HepG2 (cell line): ENCODE measurements at regions not wholly inside any gene's neighbourhood (a gene's known extent, or its start where the extent isn't known, plus 50 kb on each side); places are given as distances from the start of the nearest gene placed in this dataset.

Experiments used
- ATRX ChIP-seq: sonication (generic); formaldehyde crosslinking; IDR thresholded peaks from 2 replicates; pipeline ENCODE4 v1.4.0; 2020; ENCODE audit warnings: missing genetic modification reagents, borderline replicate concordance
- ELF3 ChIP-seq: IDR thresholded peaks from 2 replicates; pipeline ENCODE4 v1.6.1; 2016; ENCODE audit warnings: missing genetic modification reagents, missing compliant biosample characterization
- KDM2A ChIP-seq: sonication (generic); formaldehyde crosslinking; IDR thresholded peaks from 2 replicates; pipeline ENCODE4 v1.4.0; 2020; ENCODE audit warnings: low read depth, missing genetic modification reagents, borderline replicate concordance
- NR1H2 ChIP-seq: sonication (generic); formaldehyde crosslinking; IDR thresholded peaks from 2 replicates; pipeline ENCODE4 v1.8.1; 2022; ENCODE audit warnings: low read depth, missing genetic modification reagents, borderline replicate concordance
- NR2F6 ChIP-seq, 2 experiments: IDR thresholded peaks; 2 replicates each; pipeline ENCODE4 v1.6.1; 2016; ENCODE audit warnings: antibody characterized with exemption in 1 of 2, mild to moderate bottlenecking in 1 of 2
- PITX1 ChIP-seq: sonication (generic); formaldehyde crosslinking; IDR thresholded peaks from 2 replicates; pipeline ENCODE4 v1.5.1; 2020; ENCODE audit warnings: mild to moderate bottlenecking, missing genetic modification reagents
- POLR2A ChIP-seq, 2 experiments: IDR thresholded peaks; 2 replicates each; pipeline ENCODE4 v1.6.1; 2011; ENCODE audit warnings: low read depth in 2 of 2, low read length in 2 of 2, mild to moderate bottlenecking in 1 of 2, moderate library complexity in 1 of 2; ENCODE audit not compliant: insufficient read depth in 1 of 2
- REPIN1 ChIP-seq: sonication (generic); formaldehyde crosslinking; IDR thresholded peaks from 2 replicates; pipeline ENCODE4 v1.8.0; 2022; ENCODE audit warnings: missing genetic modification reagents, low read depth, mild to moderate bottlenecking, borderline replicate concordance
- REXO4 ChIP-seq: sonication (generic); formaldehyde crosslinking; IDR thresholded peaks from 2 replicates; pipeline ENCODE4 v1.8.0; 2022; ENCODE audit warnings: missing genetic modification reagents, mild to moderate bottlenecking, borderline replicate concordance
- SMAD1 ChIP-seq: sonication (generic); formaldehyde crosslinking; IDR thresholded peaks from 2 replicates; pipeline ENCODE4 v1.4.0; 2020; ENCODE audit warnings: missing genetic modification reagents, low read depth, mild to moderate bottlenecking, borderline replicate concordance
- SNAPC5 ChIP-seq: sonication (generic); formaldehyde crosslinking; IDR thresholded peaks from 2 replicates; pipeline ENCODE4 v1.8.1; 2023; ENCODE audit warnings: mild to moderate bottlenecking, missing genetic modification reagents, borderline replicate concordance
- WIZ ChIP-seq: sonication (generic); formaldehyde crosslinking; IDR thresholded peaks from 2 replicates; pipeline ENCODE4 v1.5.1; 2020; ENCODE audit warnings: mild to moderate bottlenecking, missing genetic modification reagents
- YY1 ChIP-seq: IDR thresholded peaks from 2 replicates; pipeline ENCODE4 v1.6.1; 2011; ENCODE audit warnings: low read length, low read depth, moderate library complexity, mild to moderate bottlenecking; ENCODE audit not compliant: insufficient read depth, insufficient replicate concordance
- ZBTB8A ChIP-seq: sonication (generic); formaldehyde crosslinking; IDR thresholded peaks from 2 replicates; pipeline ENCODE4 v1.4.0; 2020; ENCODE audit warnings: mild to moderate bottlenecking, low read depth, missing genetic modification reagents, borderline replicate concordance
- ZFP82 ChIP-seq: sonication (generic); formaldehyde crosslinking; IDR thresholded peaks from 2 replicates; pipeline ENCODE4 v1.5.1; 2020; ENCODE audit warnings: mild to moderate bottlenecking, missing genetic modification reagents, borderline replicate concordance
- ZNF263 ChIP-seq: sonication (generic); formaldehyde crosslinking; IDR thresholded peaks from 2 replicates; pipeline ENCODE4 v1.4.0; 2020; ENCODE audit warnings: missing genetic modification reagents
- ZNF367 ChIP-seq: sonication (generic); formaldehyde crosslinking; IDR thresholded peaks from 2 replicates; pipeline ENCODE4 v1.4.0; 2020; ENCODE audit warnings: missing genetic modification reagents, borderline replicate concordance
- ZNF382 ChIP-seq: sonication (generic); formaldehyde crosslinking; IDR thresholded peaks from 2 replicates; pipeline ENCODE4 v1.5.0; 2020; ENCODE audit warnings: missing genetic modification reagents, mild to moderate bottlenecking, borderline replicate concordance
- ZNF543 ChIP-seq: sonication (generic); formaldehyde crosslinking; IDR thresholded peaks from 2 replicates; pipeline ENCODE4 v1.4.0; 2020; ENCODE audit warnings: mild to moderate bottlenecking, missing genetic modification reagents
- ZNF552 ChIP-seq: sonication (generic); formaldehyde crosslinking; IDR thresholded peaks from 2 replicates; pipeline ENCODE4 v1.9.0; 2022; ENCODE audit warnings: missing genetic modification reagents, mild to moderate bottlenecking, borderline replicate concordance
- ZNF562 ChIP-seq: sonication (generic); formaldehyde crosslinking; IDR thresholded peaks from 2 replicates; pipeline ENCODE4 v1.8.0; 2022; ENCODE audit warnings: missing genetic modification reagents, borderline replicate concordance
- ZNF577 ChIP-seq: sonication (generic); formaldehyde crosslinking; IDR thresholded peaks from 2 replicates; pipeline ENCODE4 v1.4.0; 2020; ENCODE audit warnings: mild to moderate bottlenecking, low read depth, missing genetic modification reagents, borderline replicate concordance
- ZNF605 ChIP-seq: sonication (generic); formaldehyde crosslinking; IDR thresholded peaks from 2 replicates; pipeline ENCODE4 v1.8.0; 2022; ENCODE audit warnings: mild to moderate bottlenecking, missing genetic modification reagents
- TF ChIP-seq, protein P1 (sequence below): IDR thresholded peaks from 2 replicates; pipeline ENCODE4 v1.6.1; 2012; ENCODE audit warnings: low read length, improper control_type of control experiment
- TF ChIP-seq, protein P2 (sequence below): sonication (generic); formaldehyde crosslinking; IDR thresholded peaks from 2 replicates; pipeline ENCODE4 v1.5.0; 2020; ENCODE audit warnings: missing genetic modification reagents
- TF ChIP-seq, protein P3 (sequence below): sonication (generic); formaldehyde crosslinking; IDR thresholded peaks from 2 replicates; pipeline ENCODE4 v1.8.0; 2022; ENCODE audit warnings: missing genetic modification reagents, mild to moderate bottlenecking, borderline replicate concordance

- TF ChIP-seq ZNF562 (CRISPR knock-in tag) (no peak), PITX1 (CRISPR knock-in tag) (0 out of 2 replicates have a peak, but pooled peaks have one; percentile 15), ZNF543 (CRISPR knock-in tag) (no peak), ZNF367 (CRISPR knock-in tag) (no peak), SMAD1 (CRISPR knock-in tag) (no peak), ATRX (no peak), WIZ (CRISPR knock-in tag) (no peak), NR1H2 (CRISPR knock-in tag) (no peak), ELF3 (CRISPR knock-in tag) (no peak), ZNF552 (CRISPR knock-in tag) (no peak), SNAPC5 (CRISPR knock-in tag) (no peak), ZFP82 (CRISPR knock-in tag) (no peak), ZNF263 (no peak), ZNF605 (CRISPR knock-in tag) (peak; percentile 57; the same call in 1 of the 2 replicates), POLR2A (IDR thresholded peaks at IDR 0.05; ENCODE audit: insufficient read depth in 1 of 2, low read depth in 2 of 2, low read length in 2 of 2) (peak; percentile 61 to 64), ZNF577 (CRISPR knock-in tag) (no peak), ZBTB8A (CRISPR knock-in tag) (no peak), ZNF382 (CRISPR knock-in tag) (no peak), REPIN1 (CRISPR knock-in tag) (0 out of 2 replicates have a peak, but pooled peaks have one; percentile 44), REXO4 (CRISPR knock-in tag) (no peak), YY1 (peak; percentile 65), KDM2A (no peak), NR2F6 (IDR thresholded peaks at IDR 0.05) (no peak), NR2F6 (CRISPR knock-in tag; IDR thresholded peaks at IDR 0.05) (no peak)
- TF ChIP-seq, protein P1, sequence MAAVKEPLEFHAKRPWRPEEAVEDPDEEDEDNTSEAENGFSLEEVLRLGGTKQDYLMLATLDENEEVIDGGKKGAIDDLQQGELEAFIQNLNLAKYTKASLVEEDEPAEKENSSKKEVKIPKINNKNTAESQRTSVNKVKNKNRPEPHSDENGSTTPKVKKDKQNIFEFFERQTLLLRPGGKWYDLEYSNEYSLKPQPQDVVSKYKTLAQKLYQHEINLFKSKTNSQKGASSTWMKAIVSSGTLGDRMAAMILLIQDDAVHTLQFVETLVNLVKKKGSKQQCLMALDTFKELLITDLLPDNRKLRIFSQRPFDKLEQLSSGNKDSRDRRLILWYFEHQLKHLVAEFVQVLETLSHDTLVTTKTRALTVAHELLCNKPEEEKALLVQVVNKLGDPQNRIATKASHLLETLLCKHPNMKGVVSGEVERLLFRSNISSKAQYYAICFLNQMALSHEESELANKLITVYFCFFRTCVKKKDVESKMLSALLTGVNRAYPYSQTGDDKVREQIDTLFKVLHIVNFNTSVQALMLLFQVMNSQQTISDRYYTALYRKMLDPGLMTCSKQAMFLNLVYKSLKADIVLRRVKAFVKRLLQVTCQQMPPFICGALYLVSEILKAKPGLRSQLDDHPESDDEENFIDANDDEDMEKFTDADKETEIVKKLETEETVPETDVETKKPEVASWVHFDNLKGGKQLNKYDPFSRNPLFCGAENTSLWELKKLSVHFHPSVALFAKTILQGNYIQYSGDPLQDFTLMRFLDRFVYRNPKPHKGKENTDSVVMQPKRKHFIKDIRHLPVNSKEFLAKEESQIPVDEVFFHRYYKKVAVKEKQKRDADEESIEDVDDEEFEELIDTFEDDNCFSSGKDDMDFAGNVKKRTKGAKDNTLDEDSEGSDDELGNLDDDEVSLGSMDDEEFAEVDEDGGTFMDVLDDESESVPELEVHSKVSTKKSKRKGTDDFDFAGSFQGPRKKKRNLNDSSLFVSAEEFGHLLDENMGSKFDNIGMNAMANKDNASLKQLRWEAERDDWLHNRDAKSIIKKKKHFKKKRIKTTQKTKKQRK = no peak
- TF ChIP-seq, protein P2, sequence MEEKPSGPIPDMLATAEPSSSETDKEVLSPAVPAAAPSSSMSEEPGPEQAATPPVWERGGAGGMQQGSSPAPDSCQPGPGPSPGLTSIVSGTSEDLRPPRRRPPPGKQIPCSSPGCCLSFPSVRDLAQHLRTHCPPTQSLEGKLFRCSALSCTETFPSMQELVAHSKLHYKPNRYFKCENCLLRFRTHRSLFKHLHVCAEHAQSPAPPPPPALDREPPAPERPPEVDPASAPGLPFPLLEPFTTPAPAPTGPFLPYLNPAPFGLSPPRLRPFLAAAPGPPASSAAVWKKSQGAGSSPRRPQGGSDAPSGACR = no peak
- TF ChIP-seq, protein P3, sequence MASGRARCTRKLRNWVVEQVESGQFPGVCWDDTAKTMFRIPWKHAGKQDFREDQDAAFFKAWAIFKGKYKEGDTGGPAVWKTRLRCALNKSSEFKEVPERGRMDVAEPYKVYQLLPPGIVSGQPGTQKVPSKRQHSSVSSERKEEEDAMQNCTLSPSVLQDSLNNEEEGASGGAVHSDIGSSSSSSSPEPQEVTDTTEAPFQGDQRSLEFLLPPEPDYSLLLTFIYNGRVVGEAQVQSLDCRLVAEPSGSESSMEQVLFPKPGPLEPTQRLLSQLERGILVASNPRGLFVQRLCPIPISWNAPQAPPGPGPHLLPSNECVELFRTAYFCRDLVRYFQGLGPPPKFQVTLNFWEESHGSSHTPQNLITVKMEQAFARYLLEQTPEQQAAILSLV = no peak
These were observed 73.5 kb downstream of the ARF6 start (continued) for GRCh38 chr14:49966304-49966809.
